Ishikawa (cell line): ENCODE measurements at regions not wholly inside any gene's neighbourhood (a gene's known extent, or its start where the extent isn't known, plus 50 kb on each side); places are given as distances from the start of the nearest gene placed in this dataset.

Experiments used
- CEBPB ChIP-seq: IDR thresholded peaks from 2 replicates; pipeline ENCODE4 v1.6.1; 2012
- CREB1 ChIP-seq: IDR thresholded peaks from 2 replicates; pipeline ENCODE4 v1.6.1; 2012; ENCODE audit warnings: low read depth
- EGR1 ChIP-seq: IDR thresholded peaks from 2 replicates; pipeline ENCODE4 v1.6.1; 2012
- EP300 ChIP-seq: IDR thresholded peaks from 2 replicates; pipeline ENCODE4 v1.6.1; 2012; ENCODE audit warnings: borderline replicate concordance
- FOXM1 ChIP-seq: IDR thresholded peaks from 2 replicates; pipeline ENCODE4 v1.6.1; 2012; ENCODE audit warnings: low read depth, borderline replicate concordance
- MAX ChIP-seq: IDR thresholded peaks from 2 replicates; pipeline ENCODE4 v1.6.1; 2012
- NFIC ChIP-seq: IDR thresholded peaks from 2 replicates; pipeline ENCODE4 v1.6.1; 2012
- RAD21 ChIP-seq: IDR thresholded peaks from 2 replicates; pipeline ENCODE4 v1.6.1; 2012; ENCODE audit warnings: low read depth
- REST ChIP-seq: IDR thresholded peaks from 2 replicates; pipeline ENCODE4 v1.6.1; 2012; ENCODE audit warnings: low read depth, mild to moderate bottlenecking
- TAF1 ChIP-seq: IDR thresholded peaks from 2 replicates; pipeline ENCODE4 v1.6.1; 2012; ENCODE audit warnings: low read depth, mild to moderate bottlenecking
- TCF12 ChIP-seq: IDR thresholded peaks from 2 replicates; pipeline ENCODE4 v1.6.1; 2012; ENCODE audit warnings: low read depth
- TEAD4 ChIP-seq: IDR thresholded peaks from 2 replicates; pipeline ENCODE4 v1.6.1; 2012
- USF1 ChIP-seq: IDR thresholded peaks from 2 replicates; pipeline ENCODE4 v1.6.1; 2012
- YY1 ChIP-seq: IDR thresholded peaks from 2 replicates; pipeline ENCODE4 v1.6.1; 2012; ENCODE audit warnings: low read depth
- ZBTB7A ChIP-seq: IDR thresholded peaks from 2 replicates; pipeline ENCODE4 v1.6.1; 2012; ENCODE audit warnings: low read depth

- TF ChIP-seq TAF1 = no peak
- no peak for TF ChIP-seq REST
- TF ChIP-seq EP300 = no peak
- TF ChIP-seq FOXM1 = no peak
- no peak for TF ChIP-seq CREB1
- TF ChIP-seq ZBTB7A = no peak
- TF ChIP-seq NFIC = no peak
- no peak for TF ChIP-seq CEBPB
- no peak for TF ChIP-seq TCF12
- TF ChIP-seq EGR1 = no peak
- no peak for TF ChIP-seq USF1
Observed at GRCh38 chr6:117117652-117118051, 147.7 kb upstream of the VGLL2 start.

GRCh38 chr6:117118490-117118889 lies 146.9 kb upstream of the VGLL2 start:
- TF ChIP-seq MAX (no peak), EGR1 (no peak), USF1 (no peak), CREB1 (no peak), TAF1 (no peak), TCF12 (no peak), EP300 (no peak), YY1 (no peak), ZBTB7A (no peak), TEAD4 (no peak)

- TF ChIP-seq CEBPB (no peak), NFIC (no peak), ZBTB7A (no peak), FOXM1 (no peak), USF1 (no peak), REST (no peak), EP300 (no peak), YY1 (no peak), TEAD4 (no peak), CREB1 (no peak), MAX (no peak), TAF1 (no peak)
Observed at GRCh38 chr6:117126213-117126612, 139.1 kb upstream of the VGLL2 start.

GRCh38 chr6:117128052-117128451 lies 137.3 kb upstream of the VGLL2 start:
- TF ChIP-seq ZBTB7A = no peak
- no peak for TF ChIP-seq TCF12
- TF ChIP-seq YY1 = no peak
- TF ChIP-seq EP300 = no peak
- TF ChIP-seq REST = no peak
- TF ChIP-seq NFIC = no peak
- no peak for TF ChIP-seq RAD21
- no peak for TF ChIP-seq EGR1
- no peak for TF ChIP-seq USF1
- TF ChIP-seq MAX = no peak
- no peak for TF ChIP-seq TEAD4
- TF ChIP-seq TAF1 = no peak
- TF ChIP-seq CEBPB = no peak
- TF ChIP-seq CREB1 = no peak
- no peak for TF ChIP-seq FOXM1
